ENCODE measurements at regions not wholly inside any gene's neighbourhood (a gene's known extent, or its start where the extent isn't known, plus 50 kb on each side); places are given as distances from the start of the nearest gene placed in this dataset.
"Not testable (repeated sequence)": the region's sequence is repeated elsewhere in the genome, so short reads cannot be mapped to it uniquely, and the experiment has no call there.

DNA sequence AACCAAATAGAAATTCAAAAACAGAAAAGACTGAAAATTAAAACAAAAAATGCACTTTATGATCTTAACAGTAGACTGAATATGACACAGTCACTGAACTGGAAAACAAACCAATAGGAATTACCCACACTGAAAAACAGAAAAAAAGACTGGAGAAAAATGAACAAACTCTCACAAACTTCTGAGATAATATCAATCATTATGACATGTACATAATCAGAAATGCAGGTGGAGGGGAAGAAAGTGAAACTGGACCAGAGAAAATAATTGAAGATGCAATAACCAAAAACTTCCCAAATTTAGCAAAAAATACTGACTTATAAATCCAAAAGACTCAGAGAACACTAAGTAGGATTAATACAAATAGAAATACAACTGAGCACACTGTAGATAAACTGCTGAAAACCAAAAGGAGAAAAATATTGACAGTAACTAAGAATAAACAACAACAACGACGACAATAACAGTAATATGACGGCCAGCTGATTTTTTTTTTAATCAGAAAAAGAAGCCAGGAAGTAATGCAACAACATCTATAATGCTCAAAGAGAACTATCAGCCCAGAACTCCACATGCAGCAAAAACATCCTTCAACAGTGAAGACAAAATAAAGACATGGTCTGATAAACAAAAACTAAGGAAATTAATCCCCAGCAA, 108.1 kb downstream of the ZFAND4 start:
- TF ChIP-seq, protein P1, sequence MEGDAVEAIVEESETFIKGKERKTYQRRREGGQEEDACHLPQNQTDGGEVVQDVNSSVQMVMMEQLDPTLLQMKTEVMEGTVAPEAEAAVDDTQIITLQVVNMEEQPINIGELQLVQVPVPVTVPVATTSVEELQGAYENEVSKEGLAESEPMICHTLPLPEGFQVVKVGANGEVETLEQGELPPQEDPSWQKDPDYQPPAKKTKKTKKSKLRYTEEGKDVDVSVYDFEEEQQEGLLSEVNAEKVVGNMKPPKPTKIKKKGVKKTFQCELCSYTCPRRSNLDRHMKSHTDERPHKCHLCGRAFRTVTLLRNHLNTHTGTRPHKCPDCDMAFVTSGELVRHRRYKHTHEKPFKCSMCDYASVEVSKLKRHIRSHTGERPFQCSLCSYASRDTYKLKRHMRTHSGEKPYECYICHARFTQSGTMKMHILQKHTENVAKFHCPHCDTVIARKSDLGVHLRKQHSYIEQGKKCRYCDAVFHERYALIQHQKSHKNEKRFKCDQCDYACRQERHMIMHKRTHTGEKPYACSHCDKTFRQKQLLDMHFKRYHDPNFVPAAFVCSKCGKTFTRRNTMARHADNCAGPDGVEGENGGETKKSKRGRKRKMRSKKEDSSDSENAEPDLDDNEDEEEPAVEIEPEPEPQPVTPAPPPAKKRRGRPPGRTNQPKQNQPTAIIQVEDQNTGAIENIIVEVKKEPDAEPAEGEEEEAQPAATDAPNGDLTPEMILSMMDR (IDR thresholded peaks at IDR 0.05; ENCODE audit: insufficient read depth, low read depth, low read length) = no peak
- no peak overlapping the region for H3K4me3 ChIP-seq (ENCODE audit: low read depth, low read length)
- DNase-seq (ENCODE audit: low read depth) = no peak

DNA sequence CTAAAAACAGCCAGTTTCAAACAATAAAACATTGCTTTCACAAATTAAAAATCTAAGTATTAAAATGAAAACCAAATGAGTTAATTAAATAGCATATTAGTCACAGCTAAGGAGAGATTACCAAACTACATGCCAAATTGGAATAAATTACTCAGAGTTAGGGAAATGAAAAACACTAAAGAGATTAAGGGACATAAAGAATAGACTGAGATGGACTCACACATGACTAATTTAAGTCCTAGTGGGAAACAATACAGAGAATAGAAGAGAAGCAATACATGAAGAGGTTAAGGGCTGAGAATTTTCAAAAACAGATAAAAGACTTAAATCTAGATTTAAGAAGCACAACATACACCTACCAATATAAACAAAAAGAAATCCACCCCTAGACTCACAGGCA, 110.6 kb downstream of the ZFAND4 start:
- H3K4me3 ChIP-seq (ENCODE audit: low read depth, low read length) = no peak overlapping the region
- TF ChIP-seq, protein P1 (IDR thresholded peaks at IDR 0.05; ENCODE audit: insufficient read depth, low read depth, low read length) = no peak
- no peak for DNase-seq (ENCODE audit: low read depth)

DNA sequence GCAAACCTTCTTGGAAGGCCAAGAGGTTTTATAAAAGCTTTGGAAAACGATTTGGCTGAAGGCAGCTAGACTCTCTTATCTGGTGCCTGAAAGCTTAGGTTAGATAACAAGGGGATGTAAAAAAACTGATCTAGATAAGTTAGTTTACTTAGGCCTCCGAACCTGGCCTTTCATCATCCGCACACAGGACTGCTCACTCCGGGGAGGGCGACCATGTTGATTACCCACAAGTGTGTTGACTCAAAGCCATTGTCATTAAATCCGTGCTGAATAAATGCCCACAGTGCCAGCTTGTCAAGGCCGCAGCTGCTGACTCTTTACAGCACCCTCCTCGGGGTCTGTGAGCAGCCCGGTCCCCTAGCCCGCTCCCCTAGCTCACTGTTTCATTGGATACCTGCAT, 112.3 kb downstream of the ZFAND4 start:
- no peak for DNase-seq (ENCODE audit: low read depth)
- no peak overlapping the region for H3K4me3 ChIP-seq (ENCODE audit: low read depth, low read length)
- TF ChIP-seq, protein P1 (IDR thresholded peaks at IDR 0.05; ENCODE audit: insufficient read depth, low read depth, low read length) = no peak

DNA sequence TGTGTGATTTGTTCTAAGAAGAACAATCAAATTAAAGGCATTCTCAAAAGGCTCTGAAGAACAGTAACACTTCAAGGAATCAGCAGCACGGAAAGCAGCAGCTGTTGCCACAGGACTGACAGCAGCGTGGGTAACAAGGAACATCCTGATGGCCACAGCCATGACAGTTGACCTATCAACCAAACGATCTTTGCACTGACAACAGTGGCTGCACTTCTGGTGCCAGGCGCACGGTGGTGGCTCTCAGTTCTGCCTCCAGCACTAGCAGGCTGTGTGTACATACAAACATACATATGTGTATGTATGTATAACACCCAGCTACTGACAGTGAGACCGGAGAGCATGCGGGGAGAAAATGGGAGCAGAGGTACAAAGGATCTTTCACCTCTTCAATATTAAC, 114.1 kb downstream of the ZFAND4 start:
- no peak for DNase-seq (ENCODE audit: low read depth)
- TF ChIP-seq, protein P1 (IDR thresholded peaks at IDR 0.05; ENCODE audit: insufficient read depth, low read depth, low read length) = no peak
- H3K4me3 ChIP-seq (ENCODE audit: low read depth, low read length) = no peak overlapping the region

DNA sequence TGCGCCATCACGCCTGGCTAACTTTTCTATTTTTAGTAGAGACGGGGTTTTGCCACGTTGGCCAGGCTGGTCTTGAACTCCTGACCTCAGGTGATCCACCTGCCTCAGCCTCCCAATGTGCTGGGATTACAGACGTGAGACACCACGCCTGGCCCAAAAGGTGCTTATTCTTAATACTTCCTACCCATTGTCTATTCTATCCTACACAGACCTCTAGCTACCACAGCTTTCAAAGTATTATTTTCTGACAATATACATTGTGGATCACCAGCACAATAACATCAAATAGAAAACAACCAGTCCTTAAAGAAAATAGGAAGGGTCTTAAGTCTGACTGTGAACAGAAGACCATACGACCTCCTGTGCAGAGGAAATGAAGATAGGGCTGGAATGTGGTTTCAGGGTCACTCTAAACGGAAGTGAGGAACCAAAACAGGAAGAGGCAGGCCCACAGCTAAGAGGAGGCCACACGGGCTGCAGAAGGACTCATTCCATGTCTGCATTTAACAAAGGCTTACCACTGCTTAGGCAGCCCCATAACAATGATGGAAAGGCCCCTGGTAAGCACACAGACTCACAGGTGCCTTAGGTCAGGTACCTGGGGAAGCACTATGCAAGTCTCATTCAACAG, 115.2 kb downstream of the ZFAND4 start:
- no peak for DNase-seq (ENCODE audit: low read depth)
- TF ChIP-seq, protein P1 (IDR thresholded peaks at IDR 0.05; ENCODE audit: insufficient read depth, low read depth, low read length) = no peak
- no peak overlapping the region for H3K4me3 ChIP-seq (ENCODE audit: low read depth, low read length)

DNA sequence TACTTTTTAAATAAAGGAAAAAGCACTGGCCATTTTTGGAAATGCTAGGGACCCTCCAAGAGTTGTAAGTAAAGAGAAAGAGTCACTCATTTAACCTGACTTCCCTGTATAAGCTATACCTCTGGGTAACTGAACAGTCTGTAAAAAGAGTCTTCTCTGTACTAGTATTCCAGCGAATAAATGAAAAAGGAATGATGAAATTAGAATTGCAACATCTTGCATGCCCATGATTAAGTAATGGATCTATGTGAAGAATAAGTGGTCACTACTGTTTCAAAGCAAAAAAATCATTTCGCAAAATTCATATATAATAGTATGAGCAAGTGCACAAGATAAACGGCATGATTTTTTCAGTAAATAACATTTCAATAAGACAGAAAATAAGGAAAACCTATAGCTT, 116.8 kb downstream of the ZFAND4 start:
- TF ChIP-seq, protein P1 (IDR thresholded peaks at IDR 0.05; ENCODE audit: insufficient read depth, low read depth, low read length) = no peak
- no peak overlapping the region for H3K4me3 ChIP-seq (ENCODE audit: low read depth, low read length)
- DNase-seq (ENCODE audit: low read depth) = peak; percentile 20

DNA sequence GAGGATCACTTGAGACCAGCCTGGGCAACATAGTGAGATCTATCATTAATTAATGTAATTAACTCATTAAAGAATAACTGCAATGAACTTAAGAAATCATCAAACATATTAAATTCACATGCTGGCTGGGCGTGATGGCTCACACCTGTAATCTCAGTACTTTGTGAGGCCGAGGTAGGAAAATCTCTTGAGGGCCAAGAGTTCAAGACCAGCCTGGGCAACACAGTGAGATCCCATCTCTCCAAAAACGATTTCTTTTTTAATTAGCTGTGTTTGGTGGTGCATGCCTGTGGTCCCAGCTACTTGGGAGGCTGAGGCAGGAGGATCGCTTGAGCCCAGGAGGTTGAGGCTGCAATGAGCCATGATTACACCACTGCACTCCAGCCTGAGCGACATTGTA, 117.2 kb downstream of the ZFAND4 start:
- H3K4me3 ChIP-seq (ENCODE audit: low read depth, low read length); DNase-seq (ENCODE audit: low read depth): not testable (repeated sequence)
